Stimulated activated CD8-positive, alpha-beta memory T cell treated with anti-CD3 and anti-CD28 coated beads, Interleukin-12 subunit alpha, Interleukin-12 subunit beta, amount 100 ng/mL, for 1 hour (primary cell): ENCODE measurements at regions not wholly inside any gene's neighbourhood (a gene's known extent, or its start where the extent isn't known, plus 50 kb on each side); places are given as distances from the start of the nearest gene placed in this dataset.

Experiments used
- DNase-seq: peaks from one replicate; pipeline ENCODE4 v3.0.0-alpha.2; 2020; ENCODE audit warnings: low read depth

DNA sequence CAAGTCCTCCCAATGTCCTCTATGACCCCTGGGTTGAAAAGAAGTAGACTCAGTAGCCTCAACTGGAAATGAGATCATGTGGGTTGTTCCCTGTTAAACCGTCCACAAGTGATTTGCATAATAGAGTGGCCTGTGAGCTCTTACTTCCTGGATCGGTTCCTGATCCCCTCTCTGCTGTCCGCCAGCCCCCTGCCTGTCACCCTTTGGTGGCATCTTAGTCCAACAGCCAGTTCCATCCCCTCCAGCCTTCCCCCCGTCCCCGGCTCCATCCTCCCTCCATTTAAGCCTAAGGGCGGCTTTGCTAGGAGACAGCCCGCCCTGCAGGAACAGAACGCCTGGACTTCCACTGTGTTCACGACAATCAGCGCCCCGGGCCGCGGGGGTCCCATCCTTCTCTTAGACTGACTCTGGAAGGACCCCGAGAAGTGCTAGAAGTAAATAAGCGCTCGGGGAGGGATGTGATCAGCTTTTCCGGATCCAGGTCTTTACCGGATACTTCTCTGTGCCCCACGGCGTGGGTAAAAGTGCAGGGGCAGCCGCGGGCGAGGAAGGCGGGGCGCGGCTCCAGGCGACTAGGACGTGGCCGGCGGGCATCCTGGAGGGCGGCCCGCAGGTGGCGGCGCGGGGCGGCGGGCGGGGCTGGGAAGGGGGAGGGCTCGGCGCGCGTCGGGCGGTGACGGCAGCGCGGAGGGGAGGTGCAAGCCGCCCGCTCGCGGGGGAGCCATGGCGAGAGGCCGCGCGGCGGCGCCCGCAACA, 51.2 kb upstream of the ULK4 start:
- peak; percentile 43 for DNase-seq

DNA sequence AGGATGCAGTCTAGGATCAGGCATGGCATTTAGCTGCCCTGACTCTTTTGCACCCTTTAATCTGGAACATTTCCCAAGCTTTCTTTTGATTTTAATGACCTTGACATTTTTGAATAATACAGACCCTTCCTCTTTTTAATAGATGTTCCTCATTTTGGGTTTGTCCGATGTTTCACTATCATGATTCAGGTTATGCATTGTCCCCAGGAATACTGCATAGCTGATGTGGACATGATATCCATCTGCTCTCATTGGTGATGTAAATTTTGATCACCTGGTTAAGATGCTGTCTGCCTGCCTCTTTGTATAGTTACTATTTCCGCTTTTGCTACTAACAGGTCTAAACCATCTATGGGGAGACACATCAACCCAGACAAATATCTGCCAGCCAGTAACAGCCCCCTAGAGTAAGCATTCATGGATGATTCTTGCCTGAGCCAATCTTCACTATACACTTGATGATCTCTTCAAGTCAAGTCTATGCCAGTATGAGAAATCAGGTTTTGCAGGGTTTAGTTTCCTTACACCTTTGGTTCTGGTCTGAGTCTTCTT, 50.6 kb upstream of the ULK4 start:
- DNase-seq = no peak
